MV-4-11 (cell line): ENCODE measurements at regions not wholly inside any gene's neighbourhood (a gene's known extent, or its start where the extent isn't known, plus 50 kb on each side); places are given as distances from the start of the nearest gene placed in this dataset.

ENCODE experiments used
- DNase-seq: peaks from one replicate; lab custom pipeline; 2025; lab: John Stamatoyannopoulos, UW

- DNase-seq = no peak
Measured at GRCh38 chr4:104677116-104677515, 182.4 kb upstream of the CXXC4 start.

DNA sequence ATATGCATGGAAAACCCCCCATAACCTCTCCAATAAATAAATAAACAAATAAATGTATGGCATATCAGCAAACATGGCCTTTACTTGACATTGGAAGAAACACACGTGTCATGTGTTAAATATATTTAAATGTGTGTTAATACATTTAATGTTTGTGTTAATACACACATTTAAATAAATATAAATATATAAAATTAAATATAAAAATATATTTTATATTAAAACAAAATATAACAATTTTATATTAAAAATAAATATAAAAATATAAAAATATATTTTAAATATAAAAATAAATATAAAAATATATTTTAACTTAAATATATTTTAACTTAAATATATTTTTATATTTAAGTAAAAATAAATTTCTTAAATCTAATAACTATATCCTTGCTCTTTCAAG is 187.6 kb upstream of the CXXC4 start:
- no peak for DNase-seq

DNA sequence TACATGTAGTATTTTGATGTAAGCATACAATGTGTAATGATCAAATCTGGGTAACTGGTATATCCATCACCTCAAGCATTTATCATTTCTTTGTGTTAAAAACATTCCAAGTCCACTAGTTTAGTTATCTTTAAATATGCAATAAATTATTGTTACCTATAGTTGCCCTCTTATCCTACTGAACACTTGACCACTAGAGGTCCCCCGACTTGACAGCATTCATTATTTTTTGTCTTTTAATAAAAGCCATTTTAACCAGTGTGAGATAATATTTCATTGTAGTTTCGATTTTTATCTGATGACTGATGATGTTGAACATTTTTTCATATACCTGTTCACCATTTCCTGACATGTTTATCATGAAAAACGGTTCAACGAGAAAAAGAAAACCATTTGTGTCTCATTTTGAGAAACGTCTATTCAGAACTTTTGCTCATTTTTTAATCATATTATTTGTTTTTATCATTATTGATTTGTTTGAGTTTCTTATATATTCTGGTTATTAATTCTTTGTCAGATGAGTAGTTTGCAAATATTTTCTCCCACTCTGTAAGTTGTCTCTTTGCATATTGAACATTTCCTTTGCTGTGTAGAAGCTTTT is 199.0 kb upstream of the CXXC4 start:
- no peak for DNase-seq

- no peak for DNase-seq
Measured at GRCh38 chr4:104716584-104716983, 221.9 kb upstream of the CXXC4 start.

DNA sequence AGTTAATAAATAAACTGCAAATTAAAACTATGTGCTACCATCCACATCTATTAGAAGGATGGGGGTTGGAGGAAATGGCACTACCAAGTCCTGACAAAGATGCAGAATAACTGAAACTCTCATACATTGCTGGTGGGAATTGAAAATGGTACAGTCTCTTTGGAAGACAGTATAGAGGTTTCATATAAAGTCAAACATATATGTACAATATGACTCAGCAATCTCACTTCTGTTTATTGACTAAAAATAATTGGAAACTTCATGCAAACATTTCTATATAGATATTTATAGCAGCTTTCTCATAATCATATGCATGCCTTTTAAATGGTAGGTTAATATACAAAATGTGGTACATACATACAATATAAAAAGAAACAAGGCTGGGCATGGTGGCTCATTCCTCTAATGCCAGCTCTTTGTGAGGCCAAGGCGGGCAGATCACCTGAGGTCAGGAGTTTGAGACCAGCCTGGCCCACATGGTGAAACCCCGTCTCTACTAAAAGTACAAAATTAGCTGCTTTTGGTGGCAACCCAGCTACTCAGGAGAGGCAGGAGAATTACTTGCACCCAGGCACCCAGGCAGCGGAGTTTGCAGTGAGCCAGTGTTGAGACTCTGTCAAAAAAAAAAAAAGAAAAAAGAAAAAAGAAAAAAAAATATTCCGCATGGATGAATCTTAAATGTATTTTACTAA is 225.0 kb upstream of the CXXC4 start:
- no peak for DNase-seq

DNA sequence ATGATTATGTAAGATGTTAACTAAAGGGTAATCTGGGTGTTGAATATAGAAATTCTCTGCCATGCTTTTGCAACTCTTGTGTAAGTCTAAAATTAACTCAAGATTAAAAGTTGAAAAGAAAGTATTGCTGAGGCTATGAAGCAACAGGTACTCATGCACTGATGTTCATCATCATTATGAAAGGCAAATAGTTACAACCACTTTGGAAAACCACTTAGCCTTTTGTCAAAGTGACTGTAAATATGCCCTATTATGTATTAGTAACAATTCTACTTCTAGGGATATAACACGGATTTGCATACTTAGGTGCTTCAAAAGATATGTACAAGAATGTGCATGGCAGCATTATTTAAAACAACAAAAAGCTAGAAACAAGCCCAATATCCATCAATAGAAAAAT is 227.8 kb upstream of the CXXC4 start:
- DNase-seq = no peak

DNA sequence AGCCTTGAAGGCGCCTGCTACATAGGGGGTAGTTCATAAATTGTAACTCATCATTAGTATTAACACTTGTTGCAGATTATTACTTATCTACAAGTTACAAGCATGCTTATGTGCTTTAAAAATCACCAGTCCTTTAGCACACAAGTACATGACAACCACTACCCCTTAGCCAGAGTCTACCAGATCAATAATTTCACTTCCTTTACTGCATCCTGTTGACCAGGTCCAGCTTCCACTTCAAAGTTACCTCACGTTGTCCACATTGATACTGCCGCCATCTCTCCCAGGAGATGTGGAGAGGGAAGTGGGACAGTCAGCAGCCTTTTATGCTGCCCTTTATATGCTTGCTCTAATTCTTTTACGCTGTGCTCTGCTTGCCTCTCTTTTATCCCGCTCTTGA is 231.3 kb upstream of the CXXC4 start:
- peak; percentile 6 for DNase-seq

DNA sequence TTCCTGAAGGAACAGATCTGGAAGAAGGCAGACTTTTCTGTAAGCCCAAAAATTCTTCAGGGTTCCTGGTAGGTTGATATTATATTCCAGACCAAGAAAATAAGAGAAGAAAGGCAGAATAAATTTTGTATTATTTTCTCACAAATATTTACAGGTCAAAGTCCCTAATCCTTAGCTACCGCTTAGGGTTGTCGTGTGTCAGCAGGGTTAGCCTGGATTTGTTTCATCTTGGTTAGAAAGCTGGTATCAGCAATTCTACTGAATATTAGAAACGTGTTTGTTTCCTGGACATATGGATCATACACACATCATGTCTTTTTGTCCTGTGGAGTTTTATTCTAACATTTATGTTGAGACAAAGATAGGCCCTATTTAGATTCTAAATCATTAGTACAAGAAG is 232.9 kb upstream of the CXXC4 start:
- no peak for DNase-seq

- no peak for DNase-seq
Measured at GRCh38 chr4:104728380-104729122, 233.9 kb upstream of the CXXC4 start.

- no peak for DNase-seq
Measured at GRCh38 chr4:104732766-104733165, 238.1 kb upstream of the CXXC4 start.

DNA sequence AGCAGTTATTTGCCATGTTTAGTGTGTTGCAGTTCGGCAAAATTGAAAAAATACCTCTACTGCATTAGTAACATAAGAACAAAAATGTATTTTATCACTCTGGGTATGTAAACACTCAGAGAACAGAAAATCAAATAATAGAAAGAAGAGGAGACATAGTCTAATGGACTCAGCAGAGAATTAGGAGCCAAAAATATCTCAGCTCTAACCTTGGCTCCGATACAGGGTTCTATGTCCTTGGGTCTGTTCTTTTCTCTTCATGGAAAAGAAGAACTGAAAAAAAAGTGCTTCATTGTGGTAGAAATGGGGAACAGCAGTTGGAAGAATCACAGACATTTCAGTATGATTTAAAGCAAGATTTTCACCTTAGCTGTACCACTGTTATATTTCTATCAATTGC is 240.5 kb upstream of the CXXC4 start:
- DNase-seq = peak; percentile 16

DNA sequence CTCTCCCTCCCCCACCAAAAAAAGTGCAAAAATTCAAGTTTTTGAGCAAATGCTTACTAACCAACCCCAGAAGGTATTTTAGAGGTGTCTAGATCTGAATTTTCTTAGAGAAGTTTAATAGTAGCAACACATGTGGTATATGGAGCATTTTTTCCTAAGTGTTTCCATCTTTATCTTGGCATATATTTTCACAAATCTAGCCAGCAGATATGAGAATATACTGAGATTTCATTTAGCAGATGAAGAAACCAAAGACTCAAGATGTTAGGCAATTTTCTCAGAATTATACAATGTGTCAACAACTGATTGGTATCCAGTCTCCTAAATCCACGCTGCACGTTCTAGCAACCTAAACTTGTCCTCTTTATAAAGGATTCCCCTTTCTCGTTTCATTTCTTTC is 245.5 kb upstream of the CXXC4 start:
- DNase-seq = no peak

DNA sequence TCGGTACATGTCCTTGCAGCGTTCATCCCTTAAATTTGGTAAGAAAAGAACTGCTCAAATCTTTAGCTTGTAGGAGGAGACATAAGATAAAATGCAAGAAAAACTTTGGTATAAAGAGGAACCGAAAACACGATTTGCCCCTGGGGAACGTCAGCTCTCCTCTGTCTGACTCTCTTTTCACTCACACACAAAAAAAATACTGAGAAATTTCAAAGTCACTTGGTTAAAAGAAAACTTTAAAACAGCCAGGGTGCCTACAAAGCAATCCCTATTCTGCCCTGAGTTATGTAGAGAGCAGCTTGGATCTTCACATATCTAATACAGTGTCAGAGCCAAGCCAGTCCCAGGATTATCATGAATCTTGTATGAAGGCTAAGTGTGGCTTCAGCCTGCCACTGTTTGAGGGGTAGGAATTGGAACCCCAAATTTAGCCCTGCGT is 248.5 kb upstream of the CXXC4 start:
- peak; percentile 63 for DNase-seq

- no peak for DNase-seq
Measured at GRCh38 chr4:104747635-104748034, 252.9 kb upstream of the CXXC4 start.

GRCh38 chr4:104749062-104749461 is 254.4 kb upstream of the CXXC4 start:
- peak; percentile 50 for DNase-seq

DNA sequence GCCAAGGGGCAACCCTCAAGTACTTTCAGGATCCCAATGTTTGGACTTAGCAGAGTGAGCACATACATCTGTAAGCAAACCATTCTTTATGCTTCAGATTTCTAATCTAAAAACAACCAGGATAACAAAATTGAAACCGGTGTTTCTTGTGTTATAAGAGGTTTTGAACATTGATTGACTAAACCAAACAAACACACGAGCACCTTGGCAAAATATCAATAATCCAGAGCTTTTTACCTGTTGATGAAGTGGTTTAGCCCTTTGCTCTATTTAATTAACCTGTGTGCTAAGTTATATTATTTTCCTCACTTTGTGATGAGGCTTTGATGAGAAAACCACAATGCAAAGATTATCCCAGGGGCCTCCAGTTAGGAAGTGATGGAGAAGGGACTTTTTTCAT is 255.3 kb upstream of the CXXC4 start:
- DNase-seq = no peak

GRCh38 chr4:104751468-104751867 is 256.8 kb upstream of the CXXC4 start:
- DNase-seq = no peak

DNA sequence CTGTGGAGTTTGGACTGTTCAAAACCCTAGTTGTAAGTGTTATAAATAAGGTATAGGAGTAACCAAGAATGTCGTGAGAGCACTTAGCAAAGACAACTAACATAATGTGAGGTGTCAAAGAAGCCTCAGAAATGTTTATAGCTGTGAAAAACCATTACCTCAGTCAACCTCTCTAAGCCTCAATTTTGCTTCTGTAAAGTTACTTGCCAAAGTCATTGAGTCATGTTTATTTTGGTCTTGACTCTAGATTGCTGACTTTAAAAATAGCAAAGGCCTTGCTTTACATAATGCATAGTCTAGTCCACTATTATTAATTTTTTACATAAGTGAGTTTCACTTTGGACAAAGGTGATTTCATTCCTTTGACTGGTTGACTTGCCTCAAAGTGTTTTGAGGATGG is 257.6 kb upstream of the CXXC4 start:
- no peak for DNase-seq

DNA sequence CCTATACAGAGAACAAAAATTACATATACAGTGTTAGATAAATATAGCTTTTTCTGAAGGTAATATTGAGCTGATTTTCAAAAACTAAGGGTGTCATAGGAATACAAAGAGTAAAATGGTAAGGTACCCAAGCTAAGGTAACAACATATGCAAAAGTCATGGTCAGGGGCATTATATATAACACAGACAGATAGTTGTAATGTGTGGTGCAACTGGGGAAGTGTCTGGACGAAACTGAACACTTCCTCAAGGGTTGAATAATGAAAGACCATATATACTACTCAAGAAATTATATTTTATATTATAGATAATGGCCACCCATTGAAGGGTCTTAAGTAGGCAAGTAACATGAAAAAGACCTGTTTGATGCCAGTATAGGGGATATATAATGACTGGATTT is 262.1 kb upstream of the CXXC4 start:
- peak; percentile 17 for DNase-seq

- no peak for DNase-seq
Measured at GRCh38 chr4:104758574-104758973, 263.9 kb upstream of the CXXC4 start.

GRCh38 chr4:104763554-104764222 is 269.0 kb upstream of the CXXC4 start:
- no peak for DNase-seq

DNA sequence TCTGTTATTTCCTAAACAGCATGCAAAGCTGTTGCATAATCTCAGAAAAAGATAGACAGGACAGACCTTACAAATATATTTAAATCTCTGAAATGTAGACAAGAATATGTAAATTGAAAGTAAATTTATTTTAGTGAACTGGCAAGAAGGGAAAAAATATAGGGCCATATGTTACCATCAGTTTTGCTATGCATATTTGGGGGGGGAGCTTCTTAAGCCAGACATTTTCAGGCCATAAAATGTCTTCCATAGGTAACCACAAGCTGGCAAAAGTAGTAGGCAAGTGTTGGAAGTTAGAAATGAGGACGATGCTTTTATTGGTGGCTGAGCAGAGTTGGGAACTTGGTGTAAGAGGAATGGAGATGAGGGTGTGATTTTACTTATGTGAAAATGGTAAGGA is 272.0 kb upstream of the CXXC4 start:
- no peak for DNase-seq

DNA sequence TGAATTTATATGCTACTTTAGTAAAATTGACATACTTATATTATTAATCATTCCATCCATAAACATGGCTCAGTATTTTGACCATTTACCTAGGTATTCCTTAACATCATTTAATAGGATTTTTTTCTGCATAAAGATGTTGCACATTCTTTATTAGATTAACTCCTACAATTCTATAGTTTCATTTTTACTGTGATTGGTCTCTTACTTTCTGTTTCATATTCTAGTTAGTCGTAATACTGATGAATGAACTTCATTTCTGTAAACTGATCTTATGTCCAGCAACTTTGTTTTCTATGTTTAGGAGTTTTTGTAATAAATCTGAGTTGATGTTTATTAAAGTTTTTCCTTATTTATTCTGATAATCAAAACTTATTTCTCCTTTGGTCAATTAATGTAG is 278.2 kb upstream of the CXXC4 start:
- no peak for DNase-seq
